ENCODE measurements at regions not wholly inside any gene's neighbourhood (a gene's known extent, or its start where the extent isn't known, plus 50 kb on each side); places are given as distances from the start of the nearest gene placed in this dataset.

DNA sequence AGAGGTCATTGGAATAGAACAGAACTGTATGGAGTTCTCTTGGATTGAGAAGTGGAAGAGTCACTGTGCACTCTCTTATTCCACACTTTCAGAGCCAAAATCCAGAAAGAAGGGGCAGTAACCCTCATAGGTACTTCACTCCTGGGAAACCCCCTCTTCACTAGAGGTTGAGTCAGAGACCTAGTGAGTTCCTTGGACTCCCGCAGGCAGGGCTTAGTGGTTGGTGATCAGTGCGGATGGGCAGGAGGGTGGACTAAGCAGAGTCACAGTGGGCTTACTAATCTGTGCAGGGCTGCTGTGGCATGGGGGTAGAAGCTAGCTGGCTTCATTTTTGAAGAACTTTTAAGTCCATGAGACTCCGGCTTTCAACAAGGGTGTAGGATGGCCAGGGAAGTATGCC is 95.0 kb upstream of the MLN start:
- TF ChIP-seq POLR2A (IDR thresholded peaks at IDR 0.05) (no peak), POLR2AphosphoS5 (IDR thresholded peaks at IDR 0.05) (no peak), EP300 (IDR thresholded peaks at IDR 0.05) (no peak)
- TF ChIP-seq, protein P1, sequence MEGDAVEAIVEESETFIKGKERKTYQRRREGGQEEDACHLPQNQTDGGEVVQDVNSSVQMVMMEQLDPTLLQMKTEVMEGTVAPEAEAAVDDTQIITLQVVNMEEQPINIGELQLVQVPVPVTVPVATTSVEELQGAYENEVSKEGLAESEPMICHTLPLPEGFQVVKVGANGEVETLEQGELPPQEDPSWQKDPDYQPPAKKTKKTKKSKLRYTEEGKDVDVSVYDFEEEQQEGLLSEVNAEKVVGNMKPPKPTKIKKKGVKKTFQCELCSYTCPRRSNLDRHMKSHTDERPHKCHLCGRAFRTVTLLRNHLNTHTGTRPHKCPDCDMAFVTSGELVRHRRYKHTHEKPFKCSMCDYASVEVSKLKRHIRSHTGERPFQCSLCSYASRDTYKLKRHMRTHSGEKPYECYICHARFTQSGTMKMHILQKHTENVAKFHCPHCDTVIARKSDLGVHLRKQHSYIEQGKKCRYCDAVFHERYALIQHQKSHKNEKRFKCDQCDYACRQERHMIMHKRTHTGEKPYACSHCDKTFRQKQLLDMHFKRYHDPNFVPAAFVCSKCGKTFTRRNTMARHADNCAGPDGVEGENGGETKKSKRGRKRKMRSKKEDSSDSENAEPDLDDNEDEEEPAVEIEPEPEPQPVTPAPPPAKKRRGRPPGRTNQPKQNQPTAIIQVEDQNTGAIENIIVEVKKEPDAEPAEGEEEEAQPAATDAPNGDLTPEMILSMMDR (IDR thresholded peaks at IDR 0.05): no peak
- Histone ChIP-seq H3K4me3 (no peak overlapping the region), H3K4me1 (peaks cover 0 to 10% (median 9%) of the 10 kb centered on the region in 4 donors), H3K36me3 (no peaks in the 10 kb centered on the region), H3K27ac (no peak overlapping the region), H3K27me3 (no peaks in the 10 kb centered on the region), H3K9me3 (no peaks in the 10 kb centered on the region)
- ATAC-seq (ENCODE audit: low FRiP score in 2 of 2) (no peak), DNase-seq (no peak)
- WGBS, 2 donors: 59 to 60% methylated on average over 1 to 3 of the region's 3 CpGs

DNA sequence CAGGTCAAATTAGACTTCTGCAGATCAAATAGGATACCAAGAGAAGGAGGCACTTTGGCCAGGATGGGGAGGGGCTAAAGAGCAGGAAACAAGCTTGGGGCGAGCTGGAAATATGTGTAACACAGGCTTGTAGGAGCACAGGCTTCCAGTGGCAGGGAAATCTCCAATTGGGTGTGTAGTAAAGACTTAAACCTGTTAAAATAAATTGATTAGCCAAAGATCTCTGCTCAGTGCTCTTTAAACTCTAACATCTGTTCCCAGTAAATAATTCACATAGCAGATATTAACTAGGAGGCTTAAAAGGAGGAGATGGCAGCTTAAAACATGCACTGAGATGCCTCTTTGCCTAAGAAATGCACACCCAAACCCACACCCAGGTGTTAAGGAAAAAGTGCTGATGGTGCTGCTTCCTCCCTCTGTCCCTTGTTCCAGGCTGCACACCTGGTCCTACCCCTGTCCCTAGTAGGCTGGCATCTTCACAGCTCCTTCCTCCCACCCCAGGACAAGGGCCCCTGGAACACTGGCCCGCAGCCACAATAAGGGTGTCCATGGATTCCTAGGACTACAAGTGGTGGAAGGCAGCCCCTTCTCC is 93.5 kb upstream of the MLN start:
- ATAC-seq (ENCODE audit: low FRiP score in 2 of 2): no peak
- no peak for TF ChIP-seq POLR2A (IDR thresholded peaks at IDR 0.05)
- TF ChIP-seq, protein P1 (IDR thresholded peaks at IDR 0.05): no peak
- no peak for TF ChIP-seq POLR2AphosphoS5 (IDR thresholded peaks at IDR 0.05)
- H3K27me3 ChIP-seq: no peaks in the 10 kb centered on the region
- H3K9me3 ChIP-seq: no peaks in the 10 kb centered on the region
- H3K27ac ChIP-seq: no peak overlapping the region
- H3K36me3 ChIP-seq: no peaks in the 10 kb centered on the region
- DNase-seq: no peak
- 44 to 54% methylated on average over 2 of the region's 2 CpGs for WGBS, 2 donors
- H3K4me3 ChIP-seq: no peak overlapping the region
- H3K4me1 ChIP-seq: peaks cover 0 to 10% (median 9%) of the 10 kb centered on the region in 4 donors

DNA sequence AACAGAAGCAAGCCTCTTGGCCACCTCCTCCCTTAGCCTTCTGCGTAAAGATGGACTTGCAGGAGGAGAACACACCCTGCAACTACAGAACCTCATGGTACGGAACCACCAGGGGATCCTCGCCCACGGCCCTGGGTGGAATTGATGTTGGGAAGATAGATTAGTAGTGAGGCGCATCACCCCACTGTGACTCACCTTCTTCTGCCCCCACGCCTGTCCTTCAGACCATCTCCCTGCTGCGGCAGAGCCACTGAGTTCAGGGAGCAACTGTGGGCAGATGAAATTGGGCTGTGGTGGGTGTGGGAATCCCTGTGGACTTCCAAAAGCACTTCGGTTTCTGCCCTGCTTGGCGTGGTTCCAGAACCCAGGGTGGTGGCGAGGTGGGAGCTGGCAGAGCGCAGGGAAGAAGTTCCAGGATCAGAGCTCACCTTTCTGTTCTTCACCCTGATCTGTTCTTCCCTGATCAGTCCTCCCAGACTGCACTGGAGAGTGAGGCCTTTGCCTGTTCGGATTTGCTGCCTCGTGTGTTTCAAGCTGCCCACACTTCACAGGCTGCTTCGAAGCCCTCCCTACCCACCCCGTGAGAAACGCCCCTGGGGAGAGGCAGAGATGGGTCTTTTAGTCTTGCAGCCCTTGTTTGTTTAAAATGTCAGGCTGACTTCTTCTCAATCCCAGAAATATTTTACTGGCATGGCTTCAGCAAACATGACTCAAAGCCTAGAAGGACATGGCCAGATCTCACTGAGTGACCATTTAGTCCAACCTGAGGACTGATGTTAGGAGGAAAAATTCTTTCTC is 92.8 kb upstream of the MLN start:
- no peak for ATAC-seq (ENCODE audit: low FRiP score in 2 of 2)
- Histone ChIP-seq H3K4me1 (peaks cover 0 to 10% (median 9%) of the 10 kb centered on the region in 4 donors), H3K36me3 (no peaks in the 10 kb centered on the region), H3K4me3 (no peak overlapping the region), H3K9me3 (no peaks in the 10 kb centered on the region), H3K27me3 (no peaks in the 10 kb centered on the region), H3K27ac (no peak overlapping the region)
- TF ChIP-seq, protein P1 (IDR thresholded peaks at IDR 0.05): no peak
- TF ChIP-seq POLR2AphosphoS5 (IDR thresholded peaks at IDR 0.05) (no peak), POLR2A (IDR thresholded peaks at IDR 0.05) (no peak), EP300 (IDR thresholded peaks at IDR 0.05) (no peak)
- 64 to 76% methylated on average over 15 to 16 of the region's 16 CpGs for WGBS, 2 donors
- DNase-seq: no peak

DNA sequence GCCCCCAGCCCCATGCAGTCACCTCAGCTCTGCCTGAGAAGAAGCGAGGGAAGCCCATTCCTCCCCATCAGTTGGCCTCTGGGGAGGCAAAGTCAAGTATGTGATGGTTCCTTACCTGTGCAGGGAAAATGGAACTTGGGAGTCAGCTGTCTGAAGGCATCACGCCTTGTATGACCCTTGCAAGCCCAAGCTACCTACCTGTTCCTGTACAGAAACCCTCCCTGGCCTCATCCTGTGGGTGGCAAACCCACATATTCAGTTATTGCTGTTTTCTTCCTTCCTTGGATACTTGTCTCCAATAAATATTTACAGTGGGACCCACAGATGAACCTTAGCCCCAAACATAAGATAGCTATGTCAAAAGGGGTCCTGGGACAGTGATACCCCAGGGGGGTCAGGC is 92.2 kb upstream of the MLN start:
- Histone ChIP-seq H3K4me3 (no peak overlapping the region), H3K9me3 (no peaks in the 10 kb centered on the region), H3K4me1 (peaks cover 0 to 10% (median 9%) of the 10 kb centered on the region in 4 donors), H3K27ac (no peak overlapping the region), H3K27me3 (no peaks in the 10 kb centered on the region), H3K36me3 (no peaks in the 10 kb centered on the region)
- WGBS, 2 donors: 88% methylated on average over 2 of the region's 2 CpGs
- no peak for TF ChIP-seq EP300 (IDR thresholded peaks at IDR 0.05)
- TF ChIP-seq, protein P1 (IDR thresholded peaks at IDR 0.05): no peak
- no peak for TF ChIP-seq POLR2A (IDR thresholded peaks at IDR 0.05)
- no peak for TF ChIP-seq POLR2AphosphoS5 (IDR thresholded peaks at IDR 0.05)
- ATAC-seq (ENCODE audit: low FRiP score in 2 of 2) (no peak), DNase-seq (no peak)

All from upper lobe of left lung (tissue), 6 donors.